Neural cell (in vitro differentiated cells): ENCODE measurements at regions not wholly inside any gene's neighbourhood (a gene's known extent, or its start where the extent isn't known, plus 50 kb on each side); places are given as distances from the start of the nearest gene placed in this dataset.

Source experiments
- H2AFZ ChIP-seq: fragments of 200-600, 300-800 bp; sonication (generic), shearing (Covaris generic); 2 replicates; pipeline ENCODE4 v1.6.0; 2014; ENCODE audit warnings: low read depth, mild to moderate bottlenecking, antibody characterized with exemption, low read length, moderate library complexity
- H3F3A ChIP-seq: fragments of 200-600 bp; shearing (Covaris generic); 2 replicates; pipeline ENCODE4 v1.6.1; 2016; ENCODE audit warnings: mild to moderate bottlenecking, moderate library complexity, mixed read lengths, antibody characterized with exemption, low read length; ENCODE audit not compliant: insufficient read depth, poor library complexity, severe bottlenecking
- H3K27ac ChIP-seq: fragments of 200-600, 300-800 bp; sonication (generic), shearing (Covaris generic); 2 replicates; pipeline ENCODE4 v1.5.1; 2014; ENCODE audit warnings: mild to moderate bottlenecking, low read length, moderate library complexity
- H3K27me3 ChIP-seq: fragments of 300-800, 200-600 bp; sonication (generic), shearing (Covaris generic); 2 replicates; pipeline ENCODE4 v1.6.0; 2014; ENCODE audit warnings: mild to moderate bottlenecking, low read depth, low read length, moderate library complexity; ENCODE audit not compliant: insufficient read depth
- H3K36me3 ChIP-seq: fragments of 300-800, 200-600 bp; sonication (generic), shearing (Covaris generic); 2 replicates; pipeline ENCODE4 v1.5.1; 2014; ENCODE audit warnings: mild to moderate bottlenecking, antibody characterized with exemption, low read length, moderate library complexity; ENCODE audit not compliant: insufficient read depth
- H3K4me2 ChIP-seq: fragments of 300-800, 200-600 bp; sonication (generic), shearing (Covaris generic); 2 replicates; pipeline ENCODE4 v1.6.0; 2014; ENCODE audit warnings: mild to moderate bottlenecking, low read length
- H3K4me3 ChIP-seq: fragments of 300-800, 200-600 bp; sonication (generic), shearing (Covaris generic); 2 replicates; pipeline ENCODE4 v1.5.1; 2014; ENCODE audit warnings: mild to moderate bottlenecking, low read length, moderate library complexity
- H3K79me2 ChIP-seq: fragments of 200-600 bp; shearing (Covaris generic); replicated peaks from 2 replicates; pipeline ENCODE4 v1.6.0; 2014; ENCODE audit warnings: mild to moderate bottlenecking, low read length, moderate library complexity; ENCODE audit not compliant: insufficient read depth
- H3K9ac ChIP-seq: fragments of 300-800, 200-600 bp; sonication (generic), shearing (Covaris generic); 2 replicates; pipeline ENCODE4 v1.6.1; 2016; ENCODE audit warnings: mild to moderate bottlenecking, low read length, mixed read lengths
- H3K9me2 ChIP-seq: fragments of 200-600 bp; shearing (Covaris generic); 2 replicates; pipeline ENCODE4 v1.6.1; 2016; ENCODE audit warnings: mild to moderate bottlenecking, low read length, mixed read lengths; ENCODE audit not compliant: insufficient read depth
- H3K9me3 ChIP-seq: fragments of 200-600, 300-800 bp; sonication (generic), shearing (Covaris generic); 2 replicates; pipeline ENCODE4 v1.6.1; 2016; ENCODE audit warnings: mild to moderate bottlenecking, mixed run types, low read length, moderate library complexity, mixed read lengths
- H4K20me1 ChIP-seq: fragments of 200-600 bp; shearing (Covaris generic); 2 replicates; pipeline ENCODE4 v1.6.1; 2016; ENCODE audit warnings: mild to moderate bottlenecking, mixed run types; ENCODE audit not compliant: insufficient read depth
- EP300 ChIP-seq: fragments of 450-650 bp; conservative IDR thresholded peaks from 2 replicates; pipeline ENCODE4 v1.6.1; 2014; ENCODE audit warnings: antibody characterized with exemption, mild to moderate bottlenecking, moderate library complexity; ENCODE audit not compliant: poor library complexity, severe bottlenecking
- EZH2 ChIP-seq: fragments of 200-600, 300-800 bp; shearing (Covaris generic), sonication (generic); IDR thresholded peaks from 2 replicates; pipeline ENCODE4 v1.6.1; 2014; ENCODE audit warnings: antibody characterized with exemption, low read length, borderline replicate concordance, mild to moderate bottlenecking; ENCODE audit not compliant: insufficient read depth, poor library complexity, severe bottlenecking
- MXI1 ChIP-seq: fragments of 450-650 bp; conservative IDR thresholded peaks from 2 replicates; pipeline ENCODE4 v1.6.1; 2014; ENCODE audit warnings: antibody characterized with exemption, mild to moderate bottlenecking; ENCODE audit not compliant: poor library complexity, severe bottlenecking
- POLR2AphosphoS5 ChIP-seq: IDR thresholded peaks from 2 replicates; pipeline ENCODE4 v1.6.1; 2012
- SMC3 ChIP-seq: fragments of 450-650 bp; conservative IDR thresholded peaks from 2 replicates; pipeline ENCODE4 v1.6.1; 2014; ENCODE audit warnings: antibody characterized with exemption, mild to moderate bottlenecking, moderate library complexity; ENCODE audit not compliant: poor library complexity
- TAF1 ChIP-seq: IDR thresholded peaks from 2 replicates; pipeline ENCODE4 v1.6.1; 2012; ENCODE audit warnings: low read depth
- TF ChIP-seq, protein P1 (sequence below): IDR thresholded peaks from 2 replicates; pipeline ENCODE4 v1.6.1; 2012; ENCODE audit warnings: borderline replicate concordance
- TF ChIP-seq, protein P2 (sequence below): fragments of 450-650 bp; IDR thresholded peaks from 2 replicates; pipeline ENCODE4 v1.5.1; 2014; ENCODE audit warnings: antibody characterized with exemption, mild to moderate bottlenecking, moderate library complexity; ENCODE audit not compliant: poor library complexity, severe bottlenecking

DNA sequence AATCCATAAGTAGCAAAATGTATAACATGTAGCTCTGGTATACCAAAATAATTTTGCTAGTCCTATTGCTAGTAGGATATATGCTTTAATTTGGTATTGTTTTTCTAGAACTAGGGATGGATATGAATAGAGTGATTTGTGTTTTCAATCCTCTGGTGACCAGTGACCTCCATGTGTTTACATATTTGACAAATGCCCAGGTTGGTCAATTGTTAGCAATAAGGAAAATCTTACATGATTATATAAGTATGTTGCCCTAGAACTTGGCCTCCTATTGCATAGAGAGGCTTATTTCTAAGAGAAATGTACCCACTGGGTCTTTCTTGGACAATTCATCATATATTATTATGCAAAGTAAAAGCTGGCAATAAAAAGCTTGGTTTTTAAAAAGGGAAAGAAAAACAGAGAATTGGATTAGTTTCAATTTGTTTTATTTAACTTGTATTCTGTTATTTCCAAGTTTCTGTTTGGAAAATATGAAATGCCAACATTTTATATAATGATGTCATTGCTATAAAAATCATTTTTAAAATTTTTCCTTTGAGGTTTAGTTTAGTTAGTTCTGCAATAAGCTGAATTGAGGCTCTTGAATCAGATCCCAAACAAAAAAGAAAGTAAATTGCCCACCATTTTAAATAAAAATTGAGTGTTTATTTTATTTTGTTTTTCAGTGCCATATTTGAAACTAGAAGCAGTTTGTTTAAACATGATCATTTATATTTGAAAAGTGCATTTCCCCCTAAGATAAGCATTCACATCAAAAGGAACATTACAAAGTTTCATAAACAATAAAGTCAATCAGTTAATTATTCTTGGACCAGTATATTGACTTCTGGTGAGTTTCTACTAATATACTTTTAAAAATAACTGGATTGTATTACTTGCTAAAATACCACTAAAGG lies 210.9 kb downstream of the ZC3H11B start:
- Histone ChIP-seq H3K36me3 (no peaks in the 10 kb centered on the region), H3K9me2 (no peaks in the 10 kb centered on the region), H3K27ac (no peak overlapping the region), H3K27me3 (no peaks in the 10 kb centered on the region), H3K79me2 (no peaks in the 10 kb centered on the region), H2AFZ (no peak overlapping the region), H3K4me2 (no peak overlapping the region), H3K4me3 (no peak overlapping the region), H4K20me1 (no peaks in the 10 kb centered on the region), H3K9ac (no peak overlapping the region), H3F3A (no peaks in the 10 kb centered on the region), H3K9me3 (no peaks in the 10 kb centered on the region)
- TF ChIP-seq SMC3 (no peak), EZH2 (no peak), MXI1 (no peak), TAF1 (no peak), EP300 (no peak), POLR2AphosphoS5 (no peak)
- TF ChIP-seq, protein P1, sequence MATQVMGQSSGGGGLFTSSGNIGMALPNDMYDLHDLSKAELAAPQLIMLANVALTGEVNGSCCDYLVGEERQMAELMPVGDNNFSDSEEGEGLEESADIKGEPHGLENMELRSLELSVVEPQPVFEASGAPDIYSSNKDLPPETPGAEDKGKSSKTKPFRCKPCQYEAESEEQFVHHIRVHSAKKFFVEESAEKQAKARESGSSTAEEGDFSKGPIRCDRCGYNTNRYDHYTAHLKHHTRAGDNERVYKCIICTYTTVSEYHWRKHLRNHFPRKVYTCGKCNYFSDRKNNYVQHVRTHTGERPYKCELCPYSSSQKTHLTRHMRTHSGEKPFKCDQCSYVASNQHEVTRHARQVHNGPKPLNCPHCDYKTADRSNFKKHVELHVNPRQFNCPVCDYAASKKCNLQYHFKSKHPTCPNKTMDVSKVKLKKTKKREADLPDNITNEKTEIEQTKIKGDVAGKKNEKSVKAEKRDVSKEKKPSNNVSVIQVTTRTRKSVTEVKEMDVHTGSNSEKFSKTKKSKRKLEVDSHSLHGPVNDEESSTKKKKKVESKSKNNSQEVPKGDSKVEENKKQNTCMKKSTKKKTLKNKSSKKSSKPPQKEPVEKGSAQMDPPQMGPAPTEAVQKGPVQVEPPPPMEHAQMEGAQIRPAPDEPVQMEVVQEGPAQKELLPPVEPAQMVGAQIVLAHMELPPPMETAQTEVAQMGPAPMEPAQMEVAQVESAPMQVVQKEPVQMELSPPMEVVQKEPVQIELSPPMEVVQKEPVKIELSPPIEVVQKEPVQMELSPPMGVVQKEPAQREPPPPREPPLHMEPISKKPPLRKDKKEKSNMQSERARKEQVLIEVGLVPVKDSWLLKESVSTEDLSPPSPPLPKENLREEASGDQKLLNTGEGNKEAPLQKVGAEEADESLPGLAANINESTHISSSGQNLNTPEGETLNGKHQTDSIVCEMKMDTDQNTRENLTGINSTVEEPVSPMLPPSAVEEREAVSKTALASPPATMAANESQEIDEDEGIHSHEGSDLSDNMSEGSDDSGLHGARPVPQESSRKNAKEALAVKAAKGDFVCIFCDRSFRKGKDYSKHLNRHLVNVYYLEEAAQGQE, result no peak
- TF ChIP-seq, protein P2, sequence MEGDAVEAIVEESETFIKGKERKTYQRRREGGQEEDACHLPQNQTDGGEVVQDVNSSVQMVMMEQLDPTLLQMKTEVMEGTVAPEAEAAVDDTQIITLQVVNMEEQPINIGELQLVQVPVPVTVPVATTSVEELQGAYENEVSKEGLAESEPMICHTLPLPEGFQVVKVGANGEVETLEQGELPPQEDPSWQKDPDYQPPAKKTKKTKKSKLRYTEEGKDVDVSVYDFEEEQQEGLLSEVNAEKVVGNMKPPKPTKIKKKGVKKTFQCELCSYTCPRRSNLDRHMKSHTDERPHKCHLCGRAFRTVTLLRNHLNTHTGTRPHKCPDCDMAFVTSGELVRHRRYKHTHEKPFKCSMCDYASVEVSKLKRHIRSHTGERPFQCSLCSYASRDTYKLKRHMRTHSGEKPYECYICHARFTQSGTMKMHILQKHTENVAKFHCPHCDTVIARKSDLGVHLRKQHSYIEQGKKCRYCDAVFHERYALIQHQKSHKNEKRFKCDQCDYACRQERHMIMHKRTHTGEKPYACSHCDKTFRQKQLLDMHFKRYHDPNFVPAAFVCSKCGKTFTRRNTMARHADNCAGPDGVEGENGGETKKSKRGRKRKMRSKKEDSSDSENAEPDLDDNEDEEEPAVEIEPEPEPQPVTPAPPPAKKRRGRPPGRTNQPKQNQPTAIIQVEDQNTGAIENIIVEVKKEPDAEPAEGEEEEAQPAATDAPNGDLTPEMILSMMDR, result no peak

DNA sequence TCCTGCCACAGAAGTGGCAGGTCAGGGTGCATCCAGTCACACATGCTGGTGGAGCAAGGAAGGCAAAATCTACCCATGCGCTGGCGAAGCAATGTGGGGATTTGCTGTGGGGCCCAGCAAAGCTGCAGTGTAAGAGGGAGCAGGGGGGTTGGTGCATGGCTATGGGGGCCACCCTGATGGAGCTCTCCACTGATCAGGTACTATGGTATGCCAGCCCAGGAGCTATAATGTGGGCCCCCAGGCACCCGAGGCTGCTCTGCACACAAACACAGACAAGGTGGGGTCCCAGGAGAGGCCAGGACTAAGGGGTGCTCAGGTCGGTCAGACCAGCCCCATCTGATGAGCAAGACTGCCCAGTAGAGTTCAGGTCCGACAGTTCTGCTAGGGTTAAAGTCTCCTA lies 213.5 kb downstream of the ZC3H11B start:
- Histone ChIP-seq H3K27ac (no peak overlapping the region), H4K20me1 (no peaks in the 10 kb centered on the region), H3K4me3 (no peak overlapping the region), H3K9me3 (peaks cover 3% of the 10 kb centered on the region), H3F3A (no peaks in the 10 kb centered on the region), H3K4me2 (no peak overlapping the region), H3K9me2 (no peaks in the 10 kb centered on the region), H3K36me3 (no peaks in the 10 kb centered on the region), H2AFZ (no peak overlapping the region), H3K9ac (no peak overlapping the region), H3K79me2 (no peaks in the 10 kb centered on the region), H3K27me3 (no peaks in the 10 kb centered on the region)
- no peak for TF ChIP-seq MXI1
- TF ChIP-seq SMC3, result no peak
- TF ChIP-seq TAF1, result no peak
